Mesenchymal stem cell (in vitro differentiated cells and primary cell): ENCODE measurements at regions not wholly inside any gene's neighbourhood (a gene's known extent, or its start where the extent isn't known, plus 50 kb on each side); places are given as distances from the start of the nearest gene placed in this dataset.
A peak's percentile ranks its signal among the peaks of the same experiment; 100 is the strongest.

Experiments used
- DNase-seq: peaks from one replicate; pipeline ENCODE4 v3.0.0-alpha.2; 2013
- H2AFZ ChIP-seq: one replicate; pipeline ENCODE4 v1.6.1; 2013; ENCODE audit warnings: low read depth, mild to moderate bottlenecking, control low read depth, inconsistent platforms, low read length, moderate library complexity
- H2AK5ac ChIP-seq: 2 replicates; pipeline ENCODE4 v1.6.1; 2013; ENCODE audit warnings: low read length, moderate library complexity, mild to moderate bottlenecking, inconsistent platforms; ENCODE audit not compliant: severe bottlenecking
- H2BK120ac ChIP-seq: one replicate; pipeline ENCODE4 v1.6.1; 2013; ENCODE audit warnings: low read depth, mild to moderate bottlenecking, inconsistent platforms, low read length, moderate library complexity
- H2BK12ac ChIP-seq, 2 experiments: one replicate each; pipeline ENCODE4 v1.6.1; 2013; ENCODE audit warnings: inconsistent platforms in 2 of 2, low read length in 2 of 2, mild to moderate bottlenecking in 2 of 2, moderate library complexity in 2 of 2, control low read depth in 1 of 2
- H2BK15ac ChIP-seq: one replicate; pipeline ENCODE4 v1.6.1; 2013; ENCODE audit warnings: mild to moderate bottlenecking, low read depth, inconsistent platforms; ENCODE audit not compliant: poor library complexity, severe bottlenecking
- H2BK5ac ChIP-seq: 2 replicates; pipeline ENCODE4 v1.6.1; 2013; ENCODE audit warnings: low read depth, mild to moderate bottlenecking, low read length, control low read depth, inconsistent platforms; ENCODE audit not compliant: poor library complexity, severe bottlenecking
- H3K14ac ChIP-seq, 2 experiments: one replicate each; pipeline ENCODE4 v1.6.1; 2013; ENCODE audit warnings: inconsistent platforms in 2 of 2, low read length in 2 of 2, control low read depth in 1 of 2, mild to moderate bottlenecking in 1 of 2, moderate library complexity in 1 of 2
- H3K18ac ChIP-seq, 2 experiments: one replicate each; pipeline ENCODE4 v1.6.1; 2013; ENCODE audit warnings: inconsistent platforms in 2 of 2, low read length in 2 of 2, control low read depth in 1 of 2, low read depth in 1 of 2, mild to moderate bottlenecking in 1 of 2
- H3K23ac ChIP-seq, 2 experiments: one replicate each; pipeline ENCODE4 v1.6.1; 2013; ENCODE audit warnings: inconsistent platforms in 2 of 2, low read length in 2 of 2, mild to moderate bottlenecking in 2 of 2, moderate library complexity in 2 of 2, control low read depth in 1 of 2
- H3K27ac ChIP-seq: 2 replicates; pipeline ENCODE4 v1.5.1; 2013; ENCODE audit warnings: mild to moderate bottlenecking, moderate library complexity, low read length, control low read depth, inconsistent platforms; ENCODE audit not compliant: poor library complexity, severe bottlenecking
- H3K27me3 ChIP-seq, 2 experiments: 2 replicates each; pipeline versions ENCODE4 v1.6.1 to v1.7.0; 2013; ENCODE audit warnings: low read length in 2 of 2, mild to moderate bottlenecking in 2 of 2, moderate library complexity in 2 of 2, control low read depth in 1 of 2, inconsistent platforms in 1 of 2; ENCODE audit not compliant: control insufficient read depth in 1 of 2, insufficient read depth in 1 of 2
- H3K36me3 ChIP-seq, 2 experiments: 2 replicates each; pipeline versions ENCODE4 v1.6.1 to v1.7.0; 2013; ENCODE audit warnings: low read length in 2 of 2, control low read depth in 1 of 2, inconsistent platforms in 1 of 2, low read depth in 1 of 2, mild to moderate bottlenecking in 1 of 2; ENCODE audit not compliant: insufficient read depth in 2 of 2, control insufficient read depth in 1 of 2
- H3K4ac ChIP-seq, 2 experiments: one replicate each; pipeline ENCODE4 v1.6.1; 2013; ENCODE audit warnings: inconsistent platforms in 2 of 2, low read length in 2 of 2, mild to moderate bottlenecking in 2 of 2, moderate library complexity in 2 of 2, control low read depth in 1 of 2, low read depth in 1 of 2
- H3K4me1 ChIP-seq: 2 replicates; pipeline ENCODE4 v1.6.1; 2013; ENCODE audit warnings: low read depth, low read length, control low read depth; ENCODE audit not compliant: control insufficient read depth, insufficient read depth
- H3K4me2 ChIP-seq: 2 replicates; pipeline ENCODE4 v1.6.1; 2013; ENCODE audit warnings: low read length, mild to moderate bottlenecking, inconsistent platforms; ENCODE audit not compliant: poor library complexity, severe bottlenecking
- H3K4me3 ChIP-seq, 2 experiments: 2 replicates each; pipeline versions ENCODE4 v1.5.1 to v1.7.0; 2013; ENCODE audit warnings: low read length in 2 of 2, mild to moderate bottlenecking in 2 of 2, control low read depth in 1 of 2, low read depth in 1 of 2; ENCODE audit not compliant: insufficient read depth in 1 of 2
- H3K79me1 ChIP-seq: replicated peaks from 2 replicates; pipeline ENCODE4 v1.6.1; 2013; ENCODE audit warnings: mild to moderate bottlenecking, control low read depth, low read length, inconsistent platforms; ENCODE audit not compliant: poor library complexity, severe bottlenecking
- H3K9ac ChIP-seq: 2 replicates; pipeline ENCODE4 v1.7.0; 2013; ENCODE audit warnings: mild to moderate bottlenecking, low read length, moderate library complexity
- H3K9me3 ChIP-seq: 2 replicates; pipeline ENCODE4 v1.7.0; 2013; ENCODE audit warnings: mild to moderate bottlenecking, low read length; ENCODE audit not compliant: control insufficient read depth
- H4K8ac ChIP-seq: one replicate; pipeline ENCODE4 v1.6.1; 2013; ENCODE audit warnings: inconsistent platforms, mild to moderate bottlenecking, low read length, moderate library complexity
- H4K91ac ChIP-seq: one replicate; pipeline ENCODE4 v1.6.1; 2013; ENCODE audit warnings: mild to moderate bottlenecking, low read length, inconsistent platforms
- WGBS: methylation state at CpG from one replicate; pipeline ENCODE4 v1.1.7; 2013; ENCODE audit warnings: mixed read lengths; 5-methylcytosine and 5-hydroxymethylcytosine counted together

- no peak overlapping the region for H2BK15ac ChIP-seq
- H3K27me3 ChIP-seq, result peaks cover 9% of the 10 kb centered on the region in 2 experiments
- no peak overlapping the region for H4K91ac ChIP-seq
- H2AFZ ChIP-seq, result no peak overlapping the region
- H3K4me3 ChIP-seq, result no peak overlapping the region
- H4K8ac ChIP-seq, result no peak overlapping the region
- H3K9ac ChIP-seq, result no peak overlapping the region
- no peak overlapping the region for H2BK120ac ChIP-seq
- H3K9me3 ChIP-seq, result no peaks in the 10 kb centered on the region
- DNase-seq, result no peak
- H2BK12ac ChIP-seq, result no peak overlapping the region
- H3K27ac ChIP-seq, result no peak overlapping the region
- H3K18ac ChIP-seq, result no peak overlapping the region
- H3K36me3 ChIP-seq, result no peaks in the 10 kb centered on the region
- no peak overlapping the region for H3K14ac ChIP-seq
- H3K79me1 ChIP-seq, result no peaks in the 10 kb centered on the region
- no peak overlapping the region for H3K23ac ChIP-seq
- H2BK5ac ChIP-seq, result no peak overlapping the region
- H2AK5ac ChIP-seq, result no peak overlapping the region
- 64% methylated on average over 2 of the region's 3 CpGs for WGBS
- no peak overlapping the region for H3K4me2 ChIP-seq
- H3K4ac ChIP-seq, result no peak overlapping the region
- H3K4me1 ChIP-seq, result no peaks in the 10 kb centered on the region
These were observed 298.5 kb upstream of the KIF2A start for GRCh38 chr5:62007457-62007856.

DNA sequence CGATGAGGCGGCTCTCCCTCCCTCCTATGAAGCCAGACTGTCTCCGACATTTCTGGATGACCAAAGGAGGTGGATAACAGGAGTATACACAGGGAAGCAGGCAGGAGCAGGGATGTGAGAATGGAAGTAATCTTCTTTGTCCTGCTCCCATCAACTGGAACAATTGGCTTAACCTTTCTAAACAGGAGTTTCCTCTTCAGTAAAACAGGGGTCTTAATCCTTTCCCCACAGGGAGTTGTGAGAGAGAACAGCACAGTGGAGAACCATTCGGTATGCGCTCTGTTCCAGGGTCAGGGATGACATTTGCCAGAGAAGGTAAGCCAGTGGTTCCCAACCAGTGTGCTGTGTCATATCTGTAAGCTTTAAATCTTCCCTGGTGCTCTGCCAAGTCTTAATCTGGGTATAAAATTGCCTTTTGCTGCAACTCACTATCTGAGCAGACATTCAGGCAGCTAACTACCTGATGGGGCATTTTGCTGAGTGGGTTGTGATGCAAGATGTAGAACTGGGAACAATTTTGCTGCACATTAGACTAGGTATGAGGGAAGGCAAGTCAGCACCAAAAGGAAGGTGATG lies 294.8 kb upstream of the KIF2A start:
- H3K4me3 ChIP-seq, result no peak overlapping the region
- no peak overlapping the region for H2AFZ ChIP-seq
- no peak overlapping the region for H3K23ac ChIP-seq
- no peak overlapping the region for H3K4ac ChIP-seq
- H3K27ac ChIP-seq, result no peak overlapping the region
- H3K79me1 ChIP-seq, result no peaks in the 10 kb centered on the region
- H3K27me3 ChIP-seq, result peaks cover 0 to 3% of the 10 kb centered on the region in 2 experiments
- no peak overlapping the region for H3K9ac ChIP-seq
- no peak overlapping the region for H3K18ac ChIP-seq
- H2BK5ac ChIP-seq, result no peak overlapping the region
- H4K8ac ChIP-seq, result no peak overlapping the region
- no peak overlapping the region for H4K91ac ChIP-seq
- no peak overlapping the region for H2BK12ac ChIP-seq
- H2AK5ac ChIP-seq, result no peak overlapping the region
- H2BK15ac ChIP-seq, result no peak overlapping the region
- 93% methylated on average over 5 of the region's 5 CpGs for whole genome bisulfite sequencing
- no peak overlapping the region for H3K14ac ChIP-seq
- H2BK120ac ChIP-seq, result no peak overlapping the region
- no peaks in the 10 kb centered on the region for H3K4me1 ChIP-seq
- no peaks in the 10 kb centered on the region for H3K36me3 ChIP-seq
- H3K4me2 ChIP-seq, result no peak overlapping the region
- no peaks in the 10 kb centered on the region for H3K9me3 ChIP-seq
- no peak for DNase-seq

DNA sequence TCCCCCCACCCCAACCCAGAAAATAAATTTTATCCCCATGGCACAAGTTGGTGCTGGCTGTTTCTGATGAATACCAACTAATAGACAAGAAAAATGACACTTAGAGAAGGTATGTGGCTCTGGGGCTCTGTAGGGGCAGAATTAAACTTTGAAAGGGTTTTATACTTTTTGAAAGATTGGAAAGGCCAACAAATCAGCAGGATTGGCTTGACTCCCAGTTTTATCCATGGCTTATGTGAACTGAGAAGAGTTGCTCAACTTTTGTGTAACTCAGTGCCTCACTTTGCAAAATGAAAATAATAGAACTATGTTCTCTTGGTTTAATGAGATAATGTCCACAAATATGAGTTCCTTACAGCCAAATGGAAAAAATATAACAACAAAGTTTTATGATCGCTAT lies 288.9 kb upstream of the KIF2A start:
- DNase-seq, result no peak
- H3K9me3 ChIP-seq, result no peaks in the 10 kb centered on the region
- no peak overlapping the region for H2BK12ac ChIP-seq
- no peak overlapping the region for H2BK15ac ChIP-seq
- H3K27me3 ChIP-seq, result no peaks in the 10 kb centered on the region
- H3K36me3 ChIP-seq, result no peaks in the 10 kb centered on the region
- no peaks in the 10 kb centered on the region for H3K79me1 ChIP-seq
- no peak overlapping the region for H3K14ac ChIP-seq
- H3K18ac ChIP-seq, result no peak overlapping the region
- H3K9ac ChIP-seq, result no peak overlapping the region
- no peak overlapping the region for H3K23ac ChIP-seq
- H4K91ac ChIP-seq, result no peak overlapping the region
- no peak overlapping the region for H3K4me2 ChIP-seq
- no peak overlapping the region for H2AK5ac ChIP-seq
- no peak overlapping the region for H3K4ac ChIP-seq
- H4K8ac ChIP-seq, result no peak overlapping the region
- H3K4me3 ChIP-seq, result no peak overlapping the region
- H3K27ac ChIP-seq, result no peak overlapping the region
- no peaks in the 10 kb centered on the region for H3K4me1 ChIP-seq
- no peak overlapping the region for H2BK5ac ChIP-seq
- no CpG with 5 or more reads among the region's 1 CpG for WGBS
- no peak overlapping the region for H2BK120ac ChIP-seq
- H2AFZ ChIP-seq, result no peak overlapping the region

DNA sequence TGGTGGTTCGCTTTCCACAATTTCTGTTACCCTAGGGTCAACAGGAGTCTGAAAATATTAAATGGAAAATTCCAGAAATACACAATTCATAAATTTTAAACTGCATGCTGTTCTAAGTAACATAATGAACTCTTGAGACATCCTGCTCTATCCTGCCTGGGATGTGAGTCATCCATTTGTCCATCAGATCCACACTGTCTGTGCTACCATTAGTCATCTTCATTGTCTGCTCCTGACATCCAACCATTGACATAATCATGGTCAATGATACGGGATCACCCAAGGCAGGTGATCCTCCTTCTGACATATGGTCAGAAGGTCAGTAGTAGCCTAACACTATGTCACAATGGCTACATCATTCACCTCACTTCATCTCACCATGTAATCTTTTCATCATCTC lies 276.7 kb upstream of the KIF2A start:
- no peaks in the 10 kb centered on the region for H3K9me3 ChIP-seq
- no peak overlapping the region for H3K9ac ChIP-seq
- H3K4ac ChIP-seq, result no peak overlapping the region
- H3K4me3 ChIP-seq, result no peak overlapping the region
- no peak overlapping the region for H3K4me2 ChIP-seq
- H2BK15ac ChIP-seq, result no peak overlapping the region
- H3K14ac ChIP-seq, result no peak overlapping the region
- H2BK12ac ChIP-seq, result no peak overlapping the region
- WGBS, result 38% methylated on average over 2 of the region's 2 CpGs
- H3K27me3 ChIP-seq, result peaks cover 0 to 9% of the 10 kb centered on the region in 2 experiments
- no peak overlapping the region for H3K23ac ChIP-seq
- no peak overlapping the region for H2BK5ac ChIP-seq
- no peaks in the 10 kb centered on the region for H3K79me1 ChIP-seq
- no peak overlapping the region for H3K27ac ChIP-seq
- no peak overlapping the region for H4K8ac ChIP-seq
- H2BK120ac ChIP-seq, result no peak overlapping the region
- H2AFZ ChIP-seq, result no peak overlapping the region
- H3K36me3 ChIP-seq, result no peaks in the 10 kb centered on the region
- no peak overlapping the region for H3K18ac ChIP-seq
- no peak overlapping the region for H2AK5ac ChIP-seq
- H4K91ac ChIP-seq, result no peak overlapping the region
- DNase-seq, result peak; percentile 7
- H3K4me1 ChIP-seq, result no peaks in the 10 kb centered on the region
